ENCODE measurements at regions not wholly inside any gene's neighbourhood (a gene's known extent, or its start where the extent isn't known, plus 50 kb on each side); places are given as distances from the start of the nearest gene placed in this dataset.

GRCh38 chr4:128386761-128387599 is 99.4 kb upstream of the PGRMC2 start:
- no peaks in the 10 kb centered on the region for H3K27me3 ChIP-seq (ENCODE audit: control insufficient read depth in 2 of 2, insufficient read depth in 2 of 2, low read length in 2 of 2)
- no peaks in the 10 kb centered on the region for H3K4me1 ChIP-seq (ENCODE audit: control insufficient read depth in 2 of 2, insufficient read depth in 2 of 2, low read length in 2 of 2)
- H3K9me3 Mint-ChIP-seq = no peaks in the 10 kb centered on the region
- intact Hi-C loops (cut with micrococcal nuclease) = no loop called here
- H3K36me3 Mint-ChIP-seq = peaks cover 0 to 5% (median 0%) of the 10 kb centered on the region in 5 donors
- no peak overlapping the region for H3K4me3 ChIP-seq (ENCODE audit: low read length)
- CTCF ChIA-PET = no interaction called here
- no peak overlapping the region for H3K4me3 Mint-ChIP-seq
- DNase-seq (no peak), ATAC-seq (peak; percentile 36)
- H3K27ac Mint-ChIP-seq = no peak overlapping the region
- H3K9me3 ChIP-seq (ENCODE audit: control insufficient read depth in 2 of 3, low read length in 3 of 3) = no peaks in the 10 kb centered on the region
- no peak overlapping the region for H3K27ac ChIP-seq (ENCODE audit: low read depth, low read length)
- H3K27me3 Mint-ChIP-seq = peaks cover 0 to 5% (median 0%) of the 10 kb centered on the region in 5 donors
- peaks cover 0 to 3% (median 0%) of the 10 kb centered on the region in 7 donors for H3K4me1 Mint-ChIP-seq
- POLR2A ChIA-PET = no interaction called here
- no peaks in the 10 kb centered on the region for H3K36me3 ChIP-seq (ENCODE audit: control insufficient read depth in 2 of 3, insufficient read depth in 3 of 3, low read length in 3 of 3)

- POLR2A ChIA-PET = no interaction called here
- intact Hi-C loops (cut with micrococcal nuclease) = no loop called here
- H3K4me1 ChIP-seq (ENCODE audit: control insufficient read depth in 2 of 2, insufficient read depth in 2 of 2, low read length in 2 of 2) = no peaks in the 10 kb centered on the region
- H3K36me3 ChIP-seq (ENCODE audit: control insufficient read depth in 2 of 3, insufficient read depth in 3 of 3, low read length in 3 of 3) = no peaks in the 10 kb centered on the region
- no peak overlapping the region for H3K4me3 ChIP-seq (ENCODE audit: low read length)
- Mint-ChIP-seq H3K27ac (no peak overlapping the region), H3K36me3 (peaks cover 0 to 6% (median 0%) of the 10 kb centered on the region in 5 donors), H3K27me3 (peaks cover 0 to 5% (median 0%) of the 10 kb centered on the region in 5 donors), H3K9me3 (no peaks in the 10 kb centered on the region), H3K4me1 (peaks cover 0 to 3% (median 0%) of the 10 kb centered on the region in 7 donors), H3K4me3 (no peak overlapping the region)
- H3K27me3 ChIP-seq (ENCODE audit: control insufficient read depth in 2 of 2, insufficient read depth in 2 of 2, low read length in 2 of 2) = no peaks in the 10 kb centered on the region
- H3K27ac ChIP-seq (ENCODE audit: low read depth, low read length) = no peak overlapping the region
- no peak for DNase-seq
- CTCF ChIA-PET = no interaction called here
- H3K9me3 ChIP-seq (ENCODE audit: control insufficient read depth in 2 of 3, low read length in 3 of 3) = no peaks in the 10 kb centered on the region
- ATAC-seq = no peak
Measured at GRCh38 chr4:128385683-128386304, 98.2 kb upstream of the PGRMC2 start.

- no peaks in the 10 kb centered on the region for H3K9me3 Mint-ChIP-seq
- POLR2A ChIA-PET = no interaction called here
- intact Hi-C loops (cut with micrococcal nuclease) = no loop called here
- H3K36me3 Mint-ChIP-seq = peaks cover 0 to 6% (median 0%) of the 10 kb centered on the region in 5 donors
- Histone ChIP-seq H3K27ac (ENCODE audit: low read depth, low read length) (no peak overlapping the region), H3K36me3 (ENCODE audit: control insufficient read depth in 2 of 3, insufficient read depth in 3 of 3, low read length in 3 of 3) (no peaks in the 10 kb centered on the region), H3K9me3 (ENCODE audit: control insufficient read depth in 2 of 3, low read length in 3 of 3) (no peaks in the 10 kb centered on the region), H3K4me1 (ENCODE audit: control insufficient read depth in 2 of 2, insufficient read depth in 2 of 2, low read length in 2 of 2) (no peaks in the 10 kb centered on the region), H3K27me3 (ENCODE audit: control insufficient read depth in 2 of 2, insufficient read depth in 2 of 2, low read length in 2 of 2) (no peaks in the 10 kb centered on the region), H3K4me3 (ENCODE audit: low read length) (no peak overlapping the region)
- peaks cover 0 to 5% (median 0%) of the 10 kb centered on the region in 7 donors for H3K4me1 Mint-ChIP-seq
- ATAC-seq = no peak
- CTCF ChIA-PET = no interaction called here
- no peak overlapping the region for H3K27ac Mint-ChIP-seq
- DNase-seq = no peak
- H3K27me3 Mint-ChIP-seq = peaks cover 0 to 2% (median 0%) of the 10 kb centered on the region in 5 donors
- no peak overlapping the region for H3K4me3 Mint-ChIP-seq
Measured at GRCh38 chr4:128384765-128385598, 97.4 kb upstream of the PGRMC2 start.

GRCh38 chr4:128384091-128384520 is 96.5 kb upstream of the PGRMC2 start:
- peaks cover 0 to 5% (median 0%) of the 10 kb centered on the region in 7 donors for H3K4me1 Mint-ChIP-seq
- no peak for ATAC-seq

GRCh38 chr4:128381748-128382559 is 94.3 kb upstream of the PGRMC2 start:
- no peaks in the 10 kb centered on the region for H3K36me3 ChIP-seq (ENCODE audit: control insufficient read depth in 2 of 3, insufficient read depth in 3 of 3, low read length in 3 of 3)
- Mint-ChIP-seq H3K9me3 (peaks cover 0 to 7% (median 4%) of the 10 kb centered on the region in 11 donors), H3K27ac (no peak overlapping the region)

More at GRCh38 chr4:128384091-128384520, 96.5 kb upstream of the PGRMC2 start:
- no peaks in the 10 kb centered on the region for H3K4me1 ChIP-seq (ENCODE audit: control insufficient read depth in 2 of 2, insufficient read depth in 2 of 2, low read length in 2 of 2)
- Mint-ChIP-seq H3K9me3 (no peaks in the 10 kb centered on the region), H3K27me3 (no peaks in the 10 kb centered on the region), H3K27ac (no peak overlapping the region), H3K4me3 (no peak overlapping the region), H3K36me3 (peaks cover 0 to 6% (median 0%) of the 10 kb centered on the region in 5 donors)
- ChIA-PET POLR2A (no interaction called here), CTCF (no interaction called here)
- no peaks in the 10 kb centered on the region for H3K9me3 ChIP-seq (ENCODE audit: control insufficient read depth in 2 of 3, low read length in 3 of 3)
- no peak overlapping the region for H3K27ac ChIP-seq (ENCODE audit: low read depth, low read length)
- no peak overlapping the region for H3K4me3 ChIP-seq (ENCODE audit: low read length)
- intact Hi-C loops (cut with micrococcal nuclease) = no loop called here
- DNase-seq = no peak
- no peaks in the 10 kb centered on the region for H3K27me3 ChIP-seq (ENCODE audit: control insufficient read depth in 2 of 2, insufficient read depth in 2 of 2, low read length in 2 of 2)
- H3K36me3 ChIP-seq (ENCODE audit: control insufficient read depth in 2 of 3, insufficient read depth in 3 of 3, low read length in 3 of 3) = no peaks in the 10 kb centered on the region

GRCh38 chr4:128380306-128380705 is 92.7 kb upstream of the PGRMC2 start:
- Histone ChIP-seq H3K4me1 (ENCODE audit: control insufficient read depth in 2 of 2, insufficient read depth in 2 of 2, low read length in 2 of 2) (no peaks in the 10 kb centered on the region), H3K4me3 (ENCODE audit: low read length) (no peak overlapping the region), H3K9me3 (ENCODE audit: control insufficient read depth in 2 of 3, low read length in 3 of 3) (peaks cover 0 to 4% (median 0%) of the 10 kb centered on the region in 3 experiments), H3K27ac (ENCODE audit: low read depth, low read length) (no peak overlapping the region), H3K36me3 (ENCODE audit: control insufficient read depth in 2 of 3, insufficient read depth in 3 of 3, low read length in 3 of 3) (no peaks in the 10 kb centered on the region), H3K27me3 (ENCODE audit: control insufficient read depth in 2 of 2, insufficient read depth in 2 of 2, low read length in 2 of 2) (no peaks in the 10 kb centered on the region)
- no peak for DNase-seq
- Mint-ChIP-seq H3K9me3 (peaks cover 0 to 16% (median 7%) of the 10 kb centered on the region in 11 donors), H3K4me1 (peaks cover 0 to 2% (median 0%) of the 10 kb centered on the region in 7 donors), H3K36me3 (peaks cover 0 to 13% (median 11%) of the 10 kb centered on the region in 5 donors), H3K4me3 (no peak overlapping the region), H3K27me3 (no peaks in the 10 kb centered on the region), H3K27ac (no peak overlapping the region)
- ChIA-PET POLR2A (no interaction called here), CTCF (no interaction called here)
- intact Hi-C loops (cut with micrococcal nuclease) = no loop called here
- no peak for ATAC-seq

More at GRCh38 chr4:128381748-128382559, 94.3 kb upstream of the PGRMC2 start:
- DNase-seq (no peak), ATAC-seq (no peak)
- Mint-ChIP-seq H3K27me3 (no peaks in the 10 kb centered on the region), H3K4me1 (peaks cover 0 to 4% (median 0%) of the 10 kb centered on the region in 7 donors), H3K36me3 (peaks cover 0 to 13% (median 7%) of the 10 kb centered on the region in 5 donors), H3K4me3 (no peak overlapping the region)
- H3K27me3 ChIP-seq (ENCODE audit: control insufficient read depth in 2 of 2, insufficient read depth in 2 of 2, low read length in 2 of 2) = no peaks in the 10 kb centered on the region
- H3K4me3 ChIP-seq (ENCODE audit: low read length) = no peak overlapping the region
- intact Hi-C loops (cut with micrococcal nuclease) = no loop called here
- no peaks in the 10 kb centered on the region for H3K4me1 ChIP-seq (ENCODE audit: control insufficient read depth in 2 of 2, insufficient read depth in 2 of 2, low read length in 2 of 2)
- H3K27ac ChIP-seq (ENCODE audit: low read depth, low read length) = no peak overlapping the region
- ChIA-PET CTCF (no interaction called here), POLR2A (no interaction called here)
- peaks cover 0 to 3% (median 0%) of the 10 kb centered on the region in 3 experiments for H3K9me3 ChIP-seq (ENCODE audit: control insufficient read depth in 2 of 3, low read length in 3 of 3)

All from naive thymus-derived CD4-positive, alpha-beta T cell (primary cell).